ENCODE measurements at regions not wholly inside any gene's neighbourhood (a gene's known extent, or its start where the extent isn't known, plus 50 kb on each side); places are given as distances from the start of the nearest gene placed in this dataset.

GRCh38 chr1:101713760-101714159 lies 283.0 kb downstream of the OLFM3 start:
- no peak for TF ChIP-seq EZH2 (IDR thresholded peaks at IDR 0.05; ENCODE audit: borderline replicate concordance)
- no peak for TF ChIP-seq CTCF (IDR thresholded peaks at IDR 0.05; ENCODE audit: poor library complexity)
